ENCODE measurements at regions not wholly inside any gene's neighbourhood (a gene's known extent, or its start where the extent isn't known, plus 50 kb on each side); places are given as distances from the start of the nearest gene placed in this dataset.

- Histone ChIP-seq H3K79me2 (ENCODE audit: insufficient read depth) (no peaks in the 10 kb centered on the region), H3K4me3 (ENCODE audit: low read depth in 2 of 2, low read length in 1 of 2) (no peak overlapping the region), H3K4me2 (no peak overlapping the region), H3K36me3 (replicated peaks in 1 of 2; ENCODE audit: control insufficient read depth in 1 of 2, insufficient read depth in 2 of 2, low read length in 1 of 2) (no peaks in the 10 kb centered on the region), H4K20me1 (ENCODE audit: insufficient read depth) (no peaks in the 10 kb centered on the region), H3K27ac (ENCODE audit: low read depth in 2 of 2, low read length in 1 of 2) (no peak overlapping the region), H2AFZ (ENCODE audit: low read depth) (no peak overlapping the region), H3K9me3 (no peaks in the 10 kb centered on the region), H3K9me2 (no peaks in the 10 kb centered on the region), H3K27me3 (ENCODE audit: insufficient read depth) (no peaks in the 10 kb centered on the region), H3K9ac (no peak overlapping the region), H3K4me1 (ENCODE audit: control insufficient read depth in 1 of 2, insufficient read depth in 2 of 2, low read depth in 1 of 2, low read length in 1 of 2) (no peaks in the 10 kb centered on the region), H3F3A (replicated peaks; ENCODE audit: insufficient read depth) (no peaks in the 10 kb centered on the region)
- POLR2A ChIA-PET, result no interaction called here
- CTCF ChIA-PET, result interaction anchor here (1.5 kb wide), 1 partner anchor 222 kb away, joined by 8 read pairs; no protein-coding TSS in a partner anchor
- no peak for TF ChIP-seq ELF1 (IDR thresholded peaks at IDR 0.05)
- TF ChIP-seq FOXM1 (IDR thresholded peaks at IDR 0.05; ENCODE audit: low read depth), result no peak
- no peak for TF ChIP-seq YY1 (IDR thresholded peaks at IDR 0.05; ENCODE audit: low read depth)
- no peak for TF ChIP-seq TEAD4 (IDR thresholded peaks at IDR 0.05; ENCODE audit: borderline replicate concordance, insufficient read depth)
- TF ChIP-seq MXI1 (IDR thresholded peaks at IDR 0.05; ENCODE audit: low read depth, low read length), result no peak
- no peak for TF ChIP-seq MEF2A (IDR thresholded peaks at IDR 0.05; ENCODE audit: borderline replicate concordance, low read depth)
- TF ChIP-seq CTCF (IDR thresholded peaks at IDR 0.05), result no peak
- TF ChIP-seq CHD2 (IDR thresholded peaks at IDR 0.05; ENCODE audit: low read length, partially characterized antibody), result no peak
- TF ChIP-seq REST (IDR thresholded peaks at IDR 0.05; ENCODE audit: low read depth, low read length), result no peak
- TF ChIP-seq FOSL2 (IDR thresholded peaks at IDR 0.05; ENCODE audit: borderline replicate concordance, low read depth), result no peak
- TF ChIP-seq TAF1 (IDR thresholded peaks at IDR 0.05; ENCODE audit: borderline replicate concordance, low read depth, low read length), result no peak
- no peak for TF ChIP-seq MAX (IDR thresholded peaks at IDR 0.05; ENCODE audit: low read depth)
- TF ChIP-seq PBX3 (IDR thresholded peaks at IDR 0.05), result no peak
- TF ChIP-seq POLR2AphosphoS5 (IDR thresholded peaks at IDR 0.05; ENCODE audit: low read depth, low read length), result no peak
- no peak for TF ChIP-seq RXRA (IDR thresholded peaks at IDR 0.05; ENCODE audit: borderline replicate concordance, low read depth)
- DNase-seq, result no peak
- WGBS (ENCODE audit: low lambda C conversion rate), result 83% methylated on average over 1 of the region's 1 CpG
Observed at GRCh38 chr5:38663249-38663648, 106.8 kb upstream of the LIFR start.

All from SK-N-SH (cell line).